ENCODE measurements at regions not wholly inside any gene's neighbourhood (a gene's known extent, or its start where the extent isn't known, plus 50 kb on each side); places are given as distances from the start of the nearest gene placed in this dataset.

DNA sequence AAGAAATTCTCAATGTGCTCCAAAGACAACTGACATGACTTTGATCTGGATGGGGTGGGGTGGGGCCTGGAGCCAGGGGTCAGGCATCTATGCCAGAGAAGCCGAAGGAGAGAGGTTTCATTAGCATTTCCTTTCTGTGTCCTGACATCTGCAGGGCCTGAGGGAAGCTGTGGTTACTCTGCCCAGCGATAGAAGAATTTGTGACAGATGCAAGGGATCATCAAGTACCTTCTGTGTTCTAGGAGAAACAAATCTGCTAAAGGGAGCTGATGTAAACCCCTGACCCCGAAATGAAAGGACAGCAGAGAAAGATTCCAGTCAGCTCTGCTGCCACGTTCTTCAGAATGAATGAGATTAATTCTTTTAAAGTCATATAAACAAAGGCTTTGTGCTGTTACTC lies 335.7 kb downstream of the PRELID2 start:
- H3K4me3 ChIP-seq: no peak overlapping the region
- H3K27ac ChIP-seq: no peak overlapping the region
- H3K9me3 ChIP-seq: no peaks in the 10 kb centered on the region
- no peaks in the 10 kb centered on the region for H3K36me3 ChIP-seq
- TF ChIP-seq, protein P1, sequence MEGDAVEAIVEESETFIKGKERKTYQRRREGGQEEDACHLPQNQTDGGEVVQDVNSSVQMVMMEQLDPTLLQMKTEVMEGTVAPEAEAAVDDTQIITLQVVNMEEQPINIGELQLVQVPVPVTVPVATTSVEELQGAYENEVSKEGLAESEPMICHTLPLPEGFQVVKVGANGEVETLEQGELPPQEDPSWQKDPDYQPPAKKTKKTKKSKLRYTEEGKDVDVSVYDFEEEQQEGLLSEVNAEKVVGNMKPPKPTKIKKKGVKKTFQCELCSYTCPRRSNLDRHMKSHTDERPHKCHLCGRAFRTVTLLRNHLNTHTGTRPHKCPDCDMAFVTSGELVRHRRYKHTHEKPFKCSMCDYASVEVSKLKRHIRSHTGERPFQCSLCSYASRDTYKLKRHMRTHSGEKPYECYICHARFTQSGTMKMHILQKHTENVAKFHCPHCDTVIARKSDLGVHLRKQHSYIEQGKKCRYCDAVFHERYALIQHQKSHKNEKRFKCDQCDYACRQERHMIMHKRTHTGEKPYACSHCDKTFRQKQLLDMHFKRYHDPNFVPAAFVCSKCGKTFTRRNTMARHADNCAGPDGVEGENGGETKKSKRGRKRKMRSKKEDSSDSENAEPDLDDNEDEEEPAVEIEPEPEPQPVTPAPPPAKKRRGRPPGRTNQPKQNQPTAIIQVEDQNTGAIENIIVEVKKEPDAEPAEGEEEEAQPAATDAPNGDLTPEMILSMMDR (IDR thresholded peaks at IDR 0.05): no peak
- no peaks in the 10 kb centered on the region for H3K27me3 ChIP-seq
- H3K4me1 ChIP-seq: peaks cover 0 to 8% of the 10 kb centered on the region in 2 donors
- DNase-seq (ENCODE audit: low spot score): no peak

- H3K27me3 ChIP-seq: no peaks in the 10 kb centered on the region
- H3K4me3 ChIP-seq: no peak overlapping the region
- no peak overlapping the region for H3K27ac ChIP-seq
- TF ChIP-seq, protein P1 (IDR thresholded peaks at IDR 0.05): no peak
- H3K4me1 ChIP-seq: peaks cover 0 to 8% of the 10 kb centered on the region in 2 donors
- DNase-seq (ENCODE audit: low spot score): no peak
- H3K36me3 ChIP-seq: no peaks in the 10 kb centered on the region
- no peaks in the 10 kb centered on the region for H3K9me3 ChIP-seq
Measured at GRCh38 chr5:145497052-145497451, 338.1 kb downstream of the PRELID2 start.

GRCh38 chr5:145495741-145496140 lies 339.4 kb downstream of the PRELID2 start:
- Histone ChIP-seq H3K36me3 (no peaks in the 10 kb centered on the region), H3K4me3 (no peak overlapping the region), H3K4me1 (peaks cover 0 to 8% of the 10 kb centered on the region in 2 donors), H3K27me3 (no peaks in the 10 kb centered on the region), H3K27ac (peak overlapping the region in 1 of 2 donors; percentile 32), H3K9me3 (no peaks in the 10 kb centered on the region)
- TF ChIP-seq, protein P1 (IDR thresholded peaks at IDR 0.05): no peak
- no peak for DNase-seq (ENCODE audit: low spot score)

- Histone ChIP-seq H3K27ac (peak overlapping the region in 1 of 2 donors; percentile 32), H3K36me3 (no peaks in the 10 kb centered on the region), H3K27me3 (no peaks in the 10 kb centered on the region), H3K4me1 (peaks cover 0 to 8% of the 10 kb centered on the region in 2 donors), H3K9me3 (no peaks in the 10 kb centered on the region), H3K4me3 (no peak overlapping the region)
- TF ChIP-seq, protein P1 (IDR thresholded peaks at IDR 0.05): no peak
- no peak for DNase-seq (ENCODE audit: low spot score)
Measured at GRCh38 chr5:145495196-145495595, 339.9 kb downstream of the PRELID2 start.

DNA sequence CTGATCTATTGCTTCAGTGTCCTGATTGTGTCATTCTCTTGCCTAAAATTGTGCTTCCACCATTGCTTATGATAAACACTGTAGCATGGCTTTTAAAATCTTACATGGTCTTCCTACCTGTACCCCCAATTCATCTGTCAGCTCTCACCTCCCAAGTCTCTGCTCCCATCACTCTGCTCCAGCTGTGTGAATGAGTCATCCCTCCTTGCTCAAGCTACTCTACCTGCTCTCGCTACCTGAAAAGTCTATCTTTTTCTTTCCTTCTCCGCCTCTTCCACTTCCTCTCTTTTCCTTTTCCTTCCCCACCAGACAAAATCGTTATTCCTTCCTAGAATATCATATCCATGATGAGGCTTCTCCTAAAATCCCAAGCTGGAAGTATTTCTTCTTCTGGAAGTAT lies 341.7 kb downstream of the PRELID2 start:
- Histone ChIP-seq H3K36me3 (no peaks in the 10 kb centered on the region), H3K4me3 (no peak overlapping the region), H3K27me3 (no peaks in the 10 kb centered on the region), H3K4me1 (peaks cover 0 to 8% of the 10 kb centered on the region in 2 donors), H3K9me3 (no peaks in the 10 kb centered on the region), H3K27ac (no peak overlapping the region)
- DNase-seq (ENCODE audit: low spot score): no peak
- TF ChIP-seq, protein P1 (IDR thresholded peaks at IDR 0.05): no peak

- no peak overlapping the region for H3K27ac ChIP-seq
- no peaks in the 10 kb centered on the region for H3K9me3 ChIP-seq
- TF ChIP-seq, protein P1 (IDR thresholded peaks at IDR 0.05): no peak
- DNase-seq (ENCODE audit: low spot score): no peak
- H3K27me3 ChIP-seq: no peaks in the 10 kb centered on the region
- no peaks in the 10 kb centered on the region for H3K36me3 ChIP-seq
- H3K4me1 ChIP-seq: no peaks in the 10 kb centered on the region
- no peak overlapping the region for H3K4me3 ChIP-seq
Measured at GRCh38 chr5:145489516-145489915, 345.6 kb downstream of the PRELID2 start.

Data from right atrium auricular region (tissue), 2 donors.